Lower lobe of right lung (tissue), 2 donors: ENCODE measurements at regions not wholly inside any gene's neighbourhood (a gene's known extent, or its start where the extent isn't known, plus 50 kb on each side); places are given as distances from the start of the nearest gene placed in this dataset.

ENCODE experiments used
- ATAC-seq, 2 donors: fragments of 200-7000 bp; cut with Tn5 transposase; one replicate each; pipeline ENCODE4 v1.9.1; 2020 to 2022; ENCODE audit warnings: mild to moderate bottlenecking in 2 of 2, moderate library complexity in 2 of 2
- DNase-seq: peaks from one replicate; pipeline ENCODE4 v3.0.0-alpha.2; 2020
- H3K27ac ChIP-seq: fragments of 200-600 bp; one replicate; pipeline ENCODE4 v1.8.0; 2022
- H3K27me3 ChIP-seq: fragments of 200-600 bp; one replicate; pipeline ENCODE4 v1.8.0; 2022; ENCODE audit warnings: low read depth
- H3K36me3 ChIP-seq: fragments of 200-600 bp; one replicate; pipeline ENCODE4 v1.8.0; 2022; ENCODE audit warnings: mild to moderate bottlenecking
- H3K4me1 ChIP-seq: fragments of 200-600 bp; one replicate; pipeline ENCODE4 v1.8.0; 2022
- H3K4me3 ChIP-seq: fragments of 200-600 bp; one replicate; pipeline ENCODE4 v1.8.0; 2022; ENCODE audit warnings: mild to moderate bottlenecking
- H3K9me3 ChIP-seq: fragments of 200-600 bp; one replicate; pipeline ENCODE4 v1.8.0; 2022
- intact Hi-C: fragments of 100-400 bp; cut with DNase I; formaldehyde crosslinking; loops from one replicate; pipeline ENCODE4 v1.11.0; 2022
- TF ChIP-seq, protein P1 (sequence below): fragments of 200-600 bp; IDR thresholded peaks from one replicate; pipeline ENCODE4 v1.8.0; 2022; ENCODE audit warnings: antibody characterized with exemption, mild to moderate bottlenecking
- donor health status: DM: no; HTN: yes; CAD: no; lungs with severe emphysema.

DNA sequence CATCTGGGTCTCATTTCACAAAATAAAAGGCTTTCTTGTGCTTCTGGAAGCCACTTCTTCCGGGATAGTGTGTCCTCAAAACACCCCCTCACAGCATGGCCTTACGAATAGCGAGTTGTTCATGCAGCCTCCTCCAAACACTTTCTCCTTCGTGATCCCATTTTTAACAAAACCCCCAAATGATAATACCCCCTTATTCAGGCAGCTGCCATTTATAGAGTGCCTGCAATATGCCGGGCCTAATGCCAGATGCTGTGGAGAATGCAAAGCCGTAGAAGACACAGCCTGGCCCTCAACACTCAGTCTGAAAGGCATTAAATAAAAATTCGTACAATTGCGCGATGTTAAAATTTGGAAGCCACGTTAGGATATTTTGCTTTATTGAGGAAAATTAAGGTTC, 66.4 kb upstream of the SLC44A1 start:
- no peak for ATAC-seq
- DNase-seq, result no peak
- H3K9me3 ChIP-seq, result no peaks in the 10 kb centered on the region
- no peak overlapping the region for H3K4me3 ChIP-seq
- TF ChIP-seq, protein P1, sequence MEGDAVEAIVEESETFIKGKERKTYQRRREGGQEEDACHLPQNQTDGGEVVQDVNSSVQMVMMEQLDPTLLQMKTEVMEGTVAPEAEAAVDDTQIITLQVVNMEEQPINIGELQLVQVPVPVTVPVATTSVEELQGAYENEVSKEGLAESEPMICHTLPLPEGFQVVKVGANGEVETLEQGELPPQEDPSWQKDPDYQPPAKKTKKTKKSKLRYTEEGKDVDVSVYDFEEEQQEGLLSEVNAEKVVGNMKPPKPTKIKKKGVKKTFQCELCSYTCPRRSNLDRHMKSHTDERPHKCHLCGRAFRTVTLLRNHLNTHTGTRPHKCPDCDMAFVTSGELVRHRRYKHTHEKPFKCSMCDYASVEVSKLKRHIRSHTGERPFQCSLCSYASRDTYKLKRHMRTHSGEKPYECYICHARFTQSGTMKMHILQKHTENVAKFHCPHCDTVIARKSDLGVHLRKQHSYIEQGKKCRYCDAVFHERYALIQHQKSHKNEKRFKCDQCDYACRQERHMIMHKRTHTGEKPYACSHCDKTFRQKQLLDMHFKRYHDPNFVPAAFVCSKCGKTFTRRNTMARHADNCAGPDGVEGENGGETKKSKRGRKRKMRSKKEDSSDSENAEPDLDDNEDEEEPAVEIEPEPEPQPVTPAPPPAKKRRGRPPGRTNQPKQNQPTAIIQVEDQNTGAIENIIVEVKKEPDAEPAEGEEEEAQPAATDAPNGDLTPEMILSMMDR, result no peak
- intact Hi-C loops, result no loop called here
- no peaks in the 10 kb centered on the region for H3K36me3 ChIP-seq
- H3K27me3 ChIP-seq, result no peaks in the 10 kb centered on the region
- no peaks in the 10 kb centered on the region for H3K4me1 ChIP-seq
- no peak overlapping the region for H3K27ac ChIP-seq

DNA sequence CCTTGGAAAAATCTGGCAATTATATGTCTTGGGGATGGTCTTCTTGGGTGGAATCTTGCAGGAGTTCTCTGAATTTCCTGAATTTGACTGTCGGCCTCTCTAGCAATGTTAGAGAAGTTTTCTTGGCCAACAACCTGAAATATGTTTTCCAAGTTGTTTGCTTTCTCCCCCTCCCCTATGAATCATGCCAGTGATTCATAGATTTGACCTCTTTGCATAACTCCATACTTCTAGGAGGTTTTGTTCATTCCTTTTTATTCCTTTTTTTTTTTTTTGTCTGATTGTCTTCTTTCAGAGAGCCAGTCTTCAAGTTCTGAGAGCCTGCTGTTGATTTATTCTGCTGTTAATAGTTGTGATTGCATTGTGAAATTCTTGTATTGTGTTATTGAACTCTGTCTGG, 56.7 kb upstream of the SLC44A1 start:
- Histone ChIP-seq H3K4me3 (no peak overlapping the region), H3K9me3 (no peaks in the 10 kb centered on the region), H3K27ac (no peak overlapping the region), H3K36me3 (no peaks in the 10 kb centered on the region), H3K4me1 (peaks cover 17% of the 10 kb centered on the region), H3K27me3 (no peaks in the 10 kb centered on the region)
- TF ChIP-seq, protein P1, result no peak
- intact Hi-C loops, result no loop called here
- no peak for DNase-seq
- ATAC-seq, result no peak

DNA sequence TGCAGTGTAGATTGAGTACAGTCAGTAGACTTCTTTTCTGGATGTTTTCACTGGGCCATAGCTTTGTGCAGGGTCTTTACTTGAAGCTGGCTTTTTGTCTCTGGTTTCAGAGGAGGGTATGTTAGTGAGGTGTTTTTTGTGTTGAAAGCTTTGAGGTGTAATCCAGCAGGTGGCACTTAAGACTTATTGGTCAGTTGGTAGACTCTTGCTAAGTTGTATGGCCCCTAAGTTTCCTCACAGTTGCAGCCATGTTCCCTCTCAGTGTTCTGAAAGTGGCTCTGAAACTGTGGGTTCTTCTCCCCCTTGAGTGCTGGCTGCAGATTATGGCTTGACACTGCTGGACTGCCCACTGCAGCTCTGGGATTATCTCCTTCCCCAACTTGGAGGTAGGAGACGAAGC, 55.7 kb upstream of the SLC44A1 start:
- TF ChIP-seq, protein P1, result no peak
- H3K36me3 ChIP-seq, result no peaks in the 10 kb centered on the region
- intact Hi-C loops, result no loop called here
- H3K4me1 ChIP-seq, result peaks cover 22% of the 10 kb centered on the region
- no peaks in the 10 kb centered on the region for H3K27me3 ChIP-seq
- no peak overlapping the region for H3K27ac ChIP-seq
- H3K9me3 ChIP-seq, result no peaks in the 10 kb centered on the region
- DNase-seq (no peak), ATAC-seq (no peak)
- no peak overlapping the region for H3K4me3 ChIP-seq

DNA sequence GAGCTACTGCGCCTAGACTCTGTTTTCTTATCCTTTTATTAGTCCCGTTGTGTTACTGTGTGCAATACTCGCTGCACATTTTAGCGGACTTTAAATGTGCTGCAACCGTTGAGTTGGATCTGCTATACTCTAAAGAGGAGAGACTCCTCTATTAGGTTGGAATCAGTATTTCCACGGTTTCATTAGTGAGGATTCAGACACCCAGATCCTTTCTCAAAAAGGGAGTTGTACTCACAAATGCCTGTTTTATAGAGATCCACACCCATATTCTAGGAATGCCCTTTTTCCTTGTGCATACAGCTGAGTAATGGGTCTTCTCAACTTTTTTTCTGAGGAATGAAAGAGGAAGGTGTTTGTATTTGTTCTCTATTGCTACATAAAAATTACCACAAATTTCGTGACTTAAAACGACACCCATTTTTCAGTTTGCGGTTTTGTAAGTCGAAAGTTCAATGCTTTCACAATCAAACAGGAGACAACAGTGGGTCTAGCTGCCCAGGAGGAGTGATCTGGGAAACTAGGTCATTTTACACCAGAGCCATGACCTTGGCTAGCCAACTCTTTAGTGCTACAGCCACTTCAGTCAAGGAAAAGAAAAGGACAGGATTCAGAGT, 52.8 kb upstream of the SLC44A1 start:
- Histone ChIP-seq H3K27me3 (no peaks in the 10 kb centered on the region), H3K36me3 (no peaks in the 10 kb centered on the region), H3K9me3 (no peaks in the 10 kb centered on the region), H3K4me1 (peaks cover 30% of the 10 kb centered on the region), H3K4me3 (no peak overlapping the region), H3K27ac (no peak overlapping the region)
- DNase-seq (no peak), ATAC-seq (peak; percentile 81 to 82)
- TF ChIP-seq, protein P1, result no peak
- intact Hi-C loops, result no loop called here

DNA sequence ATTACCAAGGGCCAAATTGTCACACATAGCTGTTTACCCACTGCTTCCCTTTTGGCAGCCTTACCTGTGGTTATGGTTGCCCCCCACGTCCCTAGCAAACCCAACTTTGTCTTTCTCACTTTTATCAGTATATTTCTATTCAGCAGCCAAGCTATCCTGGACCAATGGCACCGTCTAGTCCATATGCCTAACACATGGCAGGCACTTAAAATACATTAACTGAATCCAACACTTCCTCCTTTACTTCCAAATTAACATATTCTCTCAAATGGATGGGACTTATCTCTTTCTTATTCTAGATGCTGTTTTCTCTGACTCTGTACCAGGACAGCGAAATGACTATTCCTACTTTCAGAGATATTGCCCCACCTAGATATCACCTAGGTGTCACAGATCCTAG, 50.9 kb upstream of the SLC44A1 start:
- DNase-seq, result no peak
- Histone ChIP-seq H3K9me3 (no peaks in the 10 kb centered on the region), H3K4me3 (no peak overlapping the region), H3K27ac (no peak overlapping the region), H3K4me1 (peaks cover 30% of the 10 kb centered on the region), H3K36me3 (no peaks in the 10 kb centered on the region), H3K27me3 (no peaks in the 10 kb centered on the region)
- ATAC-seq, result no peak
- intact Hi-C loops, result no loop called here
- TF ChIP-seq, protein P1, result no peak
